Liver (tissue), 8 donors: ENCODE measurements at regions not wholly inside any gene's neighbourhood (a gene's known extent, or its start where the extent isn't known, plus 50 kb on each side); places are given as distances from the start of the nearest gene placed in this dataset.

Experiments used
- DNase-seq: peaks from one replicate; pipeline ENCODE4 v3.0.0-alpha.2; 2017; ENCODE audit warnings: low spot score
- H3K27ac ChIP-seq, 2 donors: one replicate each; pipeline ENCODE4 v1.7.0; 2013; ENCODE audit warnings: inconsistent platforms in 2 of 2, low read length in 2 of 2, control low read depth in 1 of 2, low read depth in 1 of 2, mild to moderate bottlenecking in 1 of 2
- H3K27me3 ChIP-seq, 4 donors: one replicate each; pipeline versions ENCODE4 v1.6.1 to v1.7.0; 2013; ENCODE audit warnings: low read length in 3 of 4, inconsistent platforms in 1 of 4, mild to moderate bottlenecking in 1 of 4, moderate library complexity in 1 of 4; ENCODE audit not compliant: control insufficient read depth in 4 of 4, insufficient read depth in 4 of 4
- H3K36me3 ChIP-seq, 4 donors: one replicate each; pipeline versions ENCODE4 v1.6.1 to v1.7.0; 2013; ENCODE audit warnings: low read length in 3 of 4, mild to moderate bottlenecking in 3 of 4, low read depth in 1 of 4, moderate library complexity in 1 of 4; ENCODE audit not compliant: control insufficient read depth in 4 of 4, insufficient read depth in 3 of 4
- H3K4me1 ChIP-seq, 4 donors: one replicate each; pipeline versions ENCODE4 v1.6.1 to v1.7.0; 2013; ENCODE audit warnings: low read length in 3 of 4, mild to moderate bottlenecking in 3 of 4, moderate library complexity in 1 of 4; ENCODE audit not compliant: control insufficient read depth in 4 of 4, insufficient read depth in 4 of 4
- H3K4me3 ChIP-seq, 3 donors: one replicate each; pipeline versions ENCODE4 v1.6.1 to v1.7.0; 2013; ENCODE audit warnings: low read length in 3 of 3, control low read depth in 1 of 3, low read depth in 1 of 3, mild to moderate bottlenecking in 1 of 3
- H3K9ac ChIP-seq, 2 donors: one replicate each; pipeline ENCODE4 v1.7.0; 2013; ENCODE audit warnings: low read length in 2 of 2, mild to moderate bottlenecking in 2 of 2, moderate library complexity in 2 of 2, control low read depth in 1 of 2, low read depth in 1 of 2
- H3K9me3 ChIP-seq, 4 donors: one replicate each; pipeline versions ENCODE4 v1.6.1 to v1.7.0; 2013; ENCODE audit warnings: low read length in 3 of 4; ENCODE audit not compliant: control insufficient read depth in 4 of 4
- FOXA1 ChIP-seq: IDR thresholded peaks from 2 replicates; pipeline ENCODE4 v1.6.1; 2016; ENCODE audit warnings: antibody characterized with exemption
- GABPA ChIP-seq, 2 donors: IDR thresholded peaks in 1 of 2; conservative IDR thresholded peaks in 1 of 2; 2 replicates each; pipeline ENCODE4 v1.6.1; 2016; ENCODE audit warnings: antibody characterized with exemption in 2 of 2, mild to moderate bottlenecking in 1 of 2, moderate library complexity in 1 of 2
- HNF4G ChIP-seq: IDR thresholded peaks from 2 replicates; pipeline ENCODE4 v1.6.1; 2016; ENCODE audit warnings: antibody characterized with exemption
- JUND ChIP-seq, 2 donors: IDR thresholded peaks; 2 replicates each; pipeline ENCODE4 v1.6.1; 2016; ENCODE audit warnings: antibody characterized with exemption in 2 of 2
- NR2F2 ChIP-seq: IDR thresholded peaks from 2 replicates; pipeline ENCODE4 v1.6.1; 2016; ENCODE audit warnings: antibody characterized with exemption
- TAF1 ChIP-seq: conservative IDR thresholded peaks from 2 replicates; pipeline ENCODE4 v1.6.1; 2016; ENCODE audit warnings: antibody characterized with exemption, mild to moderate bottlenecking
- WGBS: extraction: QIAGEN DNeasy Blood & Tissue Kit; methylation state at CpG from one replicate; pipeline ENCODE4 v1.1.7; 2013; 5-methylcytosine and 5-hydroxymethylcytosine counted together
- TF ChIP-seq, protein P1 (sequence below): IDR thresholded peaks from 2 replicates; pipeline ENCODE4 v1.6.1; 2016; ENCODE audit warnings: antibody characterized with exemption
- TF ChIP-seq, protein P2 (sequence below): IDR thresholded peaks from 2 replicates; pipeline ENCODE4 v1.6.1; 2016; ENCODE audit warnings: antibody characterized with exemption
- TF ChIP-seq, protein P3 (sequence below): fragments of 150-350 bp; IDR thresholded peaks from 2 replicates; pipeline ENCODE4 v1.5.1; 2017; ENCODE audit warnings: improper control_type of control experiment, low read depth, low read length; ENCODE audit not compliant: missing input control
- TF ChIP-seq, protein P4 (sequence below): IDR thresholded peaks from 2 replicates; pipeline ENCODE4 v1.6.1; 2016; ENCODE audit warnings: antibody characterized with exemption, mild to moderate bottlenecking
- TF ChIP-seq, protein P5 (sequence below): IDR thresholded peaks from 2 replicates; pipeline ENCODE4 v1.6.1; 2016; ENCODE audit warnings: antibody characterized with exemption
- donor health status: healthy.
- donor health status: healthy.
- donor health status: healthy.
- donor health status: healthy.
- donor health status: healthy.

DNA sequence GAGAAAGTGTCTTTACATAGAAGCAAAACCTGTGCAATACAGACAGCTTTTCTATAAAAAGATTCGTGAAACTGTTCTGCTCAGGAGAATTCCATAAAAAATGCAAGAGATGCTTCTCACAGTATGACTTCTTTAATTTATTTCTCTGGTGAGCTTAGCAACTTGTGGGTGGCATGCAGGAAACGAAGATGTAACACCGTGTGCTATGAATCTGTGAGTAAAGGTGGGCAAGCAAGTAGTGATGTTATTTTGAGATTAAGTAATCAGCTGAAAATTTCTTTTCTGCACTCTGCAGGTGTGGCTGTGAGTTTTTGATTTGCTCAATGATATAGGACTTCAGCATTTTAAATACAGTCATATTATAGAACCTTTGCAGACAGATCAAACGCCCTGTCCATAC lies 656.8 kb upstream of the NCAM2 start (continued):
- TF ChIP-seq, protein P1, sequence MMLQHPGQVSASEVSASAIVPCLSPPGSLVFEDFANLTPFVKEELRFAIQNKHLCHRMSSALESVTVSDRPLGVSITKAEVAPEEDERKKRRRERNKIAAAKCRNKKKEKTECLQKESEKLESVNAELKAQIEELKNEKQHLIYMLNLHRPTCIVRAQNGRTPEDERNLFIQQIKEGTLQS = no peak
- no peak for TF ChIP-seq FOXA1

DNA sequence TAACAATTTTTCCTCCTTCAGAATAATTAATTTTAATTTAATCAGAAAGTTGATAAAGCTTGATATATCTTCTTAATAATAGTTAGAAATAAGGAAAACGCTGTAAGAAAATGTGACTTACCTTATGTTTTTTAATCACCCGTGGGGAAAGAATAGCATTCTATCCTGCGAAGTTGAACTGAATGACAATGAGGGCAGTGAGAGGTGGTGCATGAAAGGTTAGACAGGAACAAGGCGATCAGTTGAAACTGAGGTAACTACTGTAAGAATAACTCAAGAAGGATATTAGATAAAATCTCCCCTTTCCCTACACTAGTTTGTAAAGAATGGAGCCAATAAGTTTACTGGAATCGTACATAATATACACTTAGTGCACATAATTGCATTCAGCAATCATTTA lies 655.0 kb upstream of the NCAM2 start:
- TF ChIP-seq GABPA (IDR thresholded peaks at IDR 0.05 in 1 of 2, conservative IDR thresholded peaks at IDR 0.05 in 1 of 2) (no peak), JUND (IDR thresholded peaks at IDR 0.05) (no peak), HNF4G (no peak)
- TF ChIP-seq, protein P2, sequence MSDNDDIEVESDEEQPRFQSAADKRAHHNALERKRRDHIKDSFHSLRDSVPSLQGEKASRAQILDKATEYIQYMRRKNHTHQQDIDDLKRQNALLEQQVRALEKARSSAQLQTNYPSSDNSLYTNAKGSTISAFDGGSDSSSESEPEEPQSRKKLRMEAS = no peak
- TF ChIP-seq, protein P3, sequence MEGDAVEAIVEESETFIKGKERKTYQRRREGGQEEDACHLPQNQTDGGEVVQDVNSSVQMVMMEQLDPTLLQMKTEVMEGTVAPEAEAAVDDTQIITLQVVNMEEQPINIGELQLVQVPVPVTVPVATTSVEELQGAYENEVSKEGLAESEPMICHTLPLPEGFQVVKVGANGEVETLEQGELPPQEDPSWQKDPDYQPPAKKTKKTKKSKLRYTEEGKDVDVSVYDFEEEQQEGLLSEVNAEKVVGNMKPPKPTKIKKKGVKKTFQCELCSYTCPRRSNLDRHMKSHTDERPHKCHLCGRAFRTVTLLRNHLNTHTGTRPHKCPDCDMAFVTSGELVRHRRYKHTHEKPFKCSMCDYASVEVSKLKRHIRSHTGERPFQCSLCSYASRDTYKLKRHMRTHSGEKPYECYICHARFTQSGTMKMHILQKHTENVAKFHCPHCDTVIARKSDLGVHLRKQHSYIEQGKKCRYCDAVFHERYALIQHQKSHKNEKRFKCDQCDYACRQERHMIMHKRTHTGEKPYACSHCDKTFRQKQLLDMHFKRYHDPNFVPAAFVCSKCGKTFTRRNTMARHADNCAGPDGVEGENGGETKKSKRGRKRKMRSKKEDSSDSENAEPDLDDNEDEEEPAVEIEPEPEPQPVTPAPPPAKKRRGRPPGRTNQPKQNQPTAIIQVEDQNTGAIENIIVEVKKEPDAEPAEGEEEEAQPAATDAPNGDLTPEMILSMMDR = no peak
- DNase-seq = no peak
- no peak overlapping the region for H3K9ac ChIP-seq
- H3K27me3 ChIP-seq = no peaks in the 10 kb centered on the region
- peaks cover 0 to 2% (median 0%) of the 10 kb centered on the region in 4 donors for H3K9me3 ChIP-seq
- 79% methylated on average over 5 of the region's 5 CpGs for WGBS
- no peaks in the 10 kb centered on the region for H3K4me1 ChIP-seq
- no peaks in the 10 kb centered on the region for H3K36me3 ChIP-seq
- H3K4me3 ChIP-seq = no peak overlapping the region
- H3K27ac ChIP-seq = no peak overlapping the region

DNA sequence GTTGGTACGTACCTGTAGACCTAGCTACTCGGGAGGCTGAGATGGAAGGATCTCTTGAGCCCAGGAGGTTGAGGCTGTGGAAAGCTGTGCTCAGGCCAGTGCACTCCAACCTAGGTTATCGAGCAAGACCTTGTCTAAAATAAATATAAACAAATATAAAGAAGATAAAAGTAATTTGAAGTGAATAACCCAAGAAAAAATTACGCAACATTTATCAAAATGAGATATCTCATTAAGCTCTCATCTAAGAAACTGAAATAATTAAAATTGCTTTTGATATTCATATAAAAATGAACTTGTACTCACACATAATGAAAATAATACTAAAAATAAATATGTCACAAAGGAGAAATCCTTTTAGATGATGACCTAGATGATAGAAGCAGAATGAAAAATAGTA lies 647.1 kb upstream of the NCAM2 start:
- no peaks in the 10 kb centered on the region for H3K36me3 ChIP-seq
- no peak overlapping the region for H3K9ac ChIP-seq
- TF ChIP-seq, protein P3 = no peak
- TF ChIP-seq TAF1 = no peak
- no peak for TF ChIP-seq NR2F2
- TF ChIP-seq, protein P4, sequence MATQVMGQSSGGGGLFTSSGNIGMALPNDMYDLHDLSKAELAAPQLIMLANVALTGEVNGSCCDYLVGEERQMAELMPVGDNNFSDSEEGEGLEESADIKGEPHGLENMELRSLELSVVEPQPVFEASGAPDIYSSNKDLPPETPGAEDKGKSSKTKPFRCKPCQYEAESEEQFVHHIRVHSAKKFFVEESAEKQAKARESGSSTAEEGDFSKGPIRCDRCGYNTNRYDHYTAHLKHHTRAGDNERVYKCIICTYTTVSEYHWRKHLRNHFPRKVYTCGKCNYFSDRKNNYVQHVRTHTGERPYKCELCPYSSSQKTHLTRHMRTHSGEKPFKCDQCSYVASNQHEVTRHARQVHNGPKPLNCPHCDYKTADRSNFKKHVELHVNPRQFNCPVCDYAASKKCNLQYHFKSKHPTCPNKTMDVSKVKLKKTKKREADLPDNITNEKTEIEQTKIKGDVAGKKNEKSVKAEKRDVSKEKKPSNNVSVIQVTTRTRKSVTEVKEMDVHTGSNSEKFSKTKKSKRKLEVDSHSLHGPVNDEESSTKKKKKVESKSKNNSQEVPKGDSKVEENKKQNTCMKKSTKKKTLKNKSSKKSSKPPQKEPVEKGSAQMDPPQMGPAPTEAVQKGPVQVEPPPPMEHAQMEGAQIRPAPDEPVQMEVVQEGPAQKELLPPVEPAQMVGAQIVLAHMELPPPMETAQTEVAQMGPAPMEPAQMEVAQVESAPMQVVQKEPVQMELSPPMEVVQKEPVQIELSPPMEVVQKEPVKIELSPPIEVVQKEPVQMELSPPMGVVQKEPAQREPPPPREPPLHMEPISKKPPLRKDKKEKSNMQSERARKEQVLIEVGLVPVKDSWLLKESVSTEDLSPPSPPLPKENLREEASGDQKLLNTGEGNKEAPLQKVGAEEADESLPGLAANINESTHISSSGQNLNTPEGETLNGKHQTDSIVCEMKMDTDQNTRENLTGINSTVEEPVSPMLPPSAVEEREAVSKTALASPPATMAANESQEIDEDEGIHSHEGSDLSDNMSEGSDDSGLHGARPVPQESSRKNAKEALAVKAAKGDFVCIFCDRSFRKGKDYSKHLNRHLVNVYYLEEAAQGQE = no peak
- TF ChIP-seq, protein P5, sequence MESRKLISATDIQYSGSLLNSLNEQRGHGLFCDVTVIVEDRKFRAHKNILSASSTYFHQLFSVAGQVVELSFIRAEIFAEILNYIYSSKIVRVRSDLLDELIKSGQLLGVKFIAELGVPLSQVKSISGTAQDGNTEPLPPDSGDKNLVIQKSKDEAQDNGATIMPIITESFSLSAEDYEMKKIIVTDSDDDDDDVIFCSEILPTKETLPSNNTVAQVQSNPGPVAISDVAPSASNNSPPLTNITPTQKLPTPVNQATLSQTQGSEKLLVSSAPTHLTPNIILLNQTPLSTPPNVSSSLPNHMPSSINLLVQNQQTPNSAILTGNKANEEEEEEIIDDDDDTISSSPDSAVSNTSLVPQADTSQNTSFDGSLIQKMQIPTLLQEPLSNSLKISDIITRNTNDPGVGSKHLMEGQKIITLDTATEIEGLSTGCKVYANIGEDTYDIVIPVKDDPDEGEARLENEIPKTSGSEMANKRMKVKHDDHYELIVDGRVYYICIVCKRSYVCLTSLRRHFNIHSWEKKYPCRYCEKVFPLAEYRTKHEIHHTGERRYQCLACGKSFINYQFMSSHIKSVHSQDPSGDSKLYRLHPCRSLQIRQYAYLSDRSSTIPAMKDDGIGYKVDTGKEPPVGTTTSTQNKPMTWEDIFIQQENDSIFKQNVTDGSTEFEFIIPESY = no peak
- peaks cover 0 to 2% (median 0%) of the 10 kb centered on the region in 4 donors for H3K9me3 ChIP-seq
- no peak for DNase-seq
- H3K4me3 ChIP-seq = no peak overlapping the region
- 50% methylated on average over 4 of the region's 4 CpGs for WGBS
- no peaks in the 10 kb centered on the region for H3K27me3 ChIP-seq
- no peak overlapping the region for H3K27ac ChIP-seq
- H3K4me1 ChIP-seq = no peaks in the 10 kb centered on the region
